Ovary (tissue), 7 donors: ENCODE measurements at regions not wholly inside any gene's neighbourhood (a gene's known extent, or its start where the extent isn't known, plus 50 kb on each side); places are given as distances from the start of the nearest gene placed in this dataset.

Experiments used
- DNase-seq, 5 donors: peaks; one replicate each; pipeline ENCODE4 v3.0.0-alpha.2; 2019 to 2020
- H3K27ac ChIP-seq, 2 donors: fragments of 200-600 bp; one replicate each; pipeline versions ENCODE4 v1.5.1 to v1.8.0; 2019 to 2022
- H3K27me3 ChIP-seq: fragments of 200-600 bp; one replicate; pipeline ENCODE4 v1.8.0; 2022
- H3K36me3 ChIP-seq: fragments of 200-600 bp; sonication (generic); one replicate; pipeline ENCODE4 v1.5.1; 2019
- H3K4me1 ChIP-seq: one replicate; pipeline ENCODE4 v1.8.1; 2013; ENCODE audit warnings: mild to moderate bottlenecking, moderate library complexity; ENCODE audit not compliant: insufficient read depth
- H3K4me3 ChIP-seq: fragments of 200-600 bp; sonication (generic); one replicate; pipeline ENCODE4 v1.5.1; 2017
- H3K9me3 ChIP-seq, 2 donors: fragments of 200-600 bp in 1 of 2; sonication (generic) in 1 of 2; one replicate each; pipeline versions ENCODE4 v1.5.1 to v1.8.1; 2013 to 2019; ENCODE audit warnings: mild to moderate bottlenecking in 1 of 2, moderate library complexity in 1 of 2
- EP300 ChIP-seq: sonication (generic); formaldehyde crosslinking; IDR thresholded peaks from one replicate; pipeline ENCODE4 v1.6.1; 2017; ENCODE audit warnings: antibody characterized with exemption
- POLR2A ChIP-seq: fragments of 450-650 bp; IDR thresholded peaks from one replicate; pipeline ENCODE4 v1.6.1; 2017; ENCODE audit warnings: antibody characterized with exemption, mild to moderate bottlenecking, moderate library complexity
- WGBS, 3 donors: extraction: QIAGEN DNeasy Blood & Tissue Kit in 1 of 3; methylation state at CpG; one replicate each; pipeline versions ENCODE4 v1.1.5 to v1.1.7; 2013 to 2017; 5-methylcytosine and 5-hydroxymethylcytosine counted together
- intact Hi-C, 4 donors: fragments of 100-400 bp; cut with DNase I; formaldehyde crosslinking; loops; one replicate each; pipeline versions ENCODE4 v1.11.0 to v1.15.1; 2022 to 2023
- TF ChIP-seq, protein P1 (sequence below), 3 donors: fragments of 450-650 bp in 2 of 3; fragments of 200-600 bp in 1 of 3; IDR thresholded peaks; one replicate each; pipeline versions ENCODE4 v1.5.1 to v1.8.0; 2016 to 2022; ENCODE audit warnings: antibody characterized with exemption in 3 of 3, mild to moderate bottlenecking in 1 of 3
- donor health status: DM: no; HTN: no; CAD: no; lungs with moderate emphysema.
- donor health status: DM: no; HTN: no; CAD: no.
- donor health status: Bipolar disorder and iron deficiency.
- donor health status: DM: no; HTN: no; CAD: no.
- donor health status: DM: yes; HTN: yes; CAD: no.

DNA sequence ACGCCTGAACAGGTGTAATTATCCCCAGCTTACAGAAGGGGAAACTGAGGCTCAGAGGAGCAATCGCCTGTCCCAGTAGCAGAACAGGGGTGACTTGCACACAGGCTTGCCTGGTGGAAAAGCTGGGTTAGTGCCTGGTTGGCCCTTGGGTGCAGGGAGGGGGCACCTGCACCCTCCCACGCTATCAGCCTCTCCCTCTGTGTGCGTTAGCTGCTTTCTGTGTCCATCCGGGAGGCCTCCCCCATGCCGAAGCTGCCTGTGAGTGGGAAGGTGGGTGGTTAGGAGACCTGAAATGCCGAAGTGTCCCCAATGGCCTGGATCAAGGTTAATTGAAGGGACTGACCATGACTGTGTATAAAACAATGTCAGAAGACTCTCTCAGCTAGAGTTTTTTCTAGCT, 295.0 kb downstream of the ZNF536 start:
- intact Hi-C loops, result loop anchor here in 1 of 4 donors (10.0 kb wide), 1 partner anchor 932 kb away; no protein-coding TSS in a partner anchor
- no peak overlapping the region for H3K27ac ChIP-seq
- no peaks in the 10 kb centered on the region for H3K27me3 ChIP-seq
- 62 to 77% (median 68%) methylated on average over 7 of the region's 7 CpGs for WGBS, 3 donors
- no peaks in the 10 kb centered on the region for H3K36me3 ChIP-seq
- H3K9me3 ChIP-seq, result no peaks in the 10 kb centered on the region
- no peak for TF ChIP-seq POLR2A
- TF ChIP-seq, protein P1, sequence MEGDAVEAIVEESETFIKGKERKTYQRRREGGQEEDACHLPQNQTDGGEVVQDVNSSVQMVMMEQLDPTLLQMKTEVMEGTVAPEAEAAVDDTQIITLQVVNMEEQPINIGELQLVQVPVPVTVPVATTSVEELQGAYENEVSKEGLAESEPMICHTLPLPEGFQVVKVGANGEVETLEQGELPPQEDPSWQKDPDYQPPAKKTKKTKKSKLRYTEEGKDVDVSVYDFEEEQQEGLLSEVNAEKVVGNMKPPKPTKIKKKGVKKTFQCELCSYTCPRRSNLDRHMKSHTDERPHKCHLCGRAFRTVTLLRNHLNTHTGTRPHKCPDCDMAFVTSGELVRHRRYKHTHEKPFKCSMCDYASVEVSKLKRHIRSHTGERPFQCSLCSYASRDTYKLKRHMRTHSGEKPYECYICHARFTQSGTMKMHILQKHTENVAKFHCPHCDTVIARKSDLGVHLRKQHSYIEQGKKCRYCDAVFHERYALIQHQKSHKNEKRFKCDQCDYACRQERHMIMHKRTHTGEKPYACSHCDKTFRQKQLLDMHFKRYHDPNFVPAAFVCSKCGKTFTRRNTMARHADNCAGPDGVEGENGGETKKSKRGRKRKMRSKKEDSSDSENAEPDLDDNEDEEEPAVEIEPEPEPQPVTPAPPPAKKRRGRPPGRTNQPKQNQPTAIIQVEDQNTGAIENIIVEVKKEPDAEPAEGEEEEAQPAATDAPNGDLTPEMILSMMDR (IDR thresholded peaks at IDR 0.05), result no peak
- no peak for TF ChIP-seq EP300
- H3K4me3 ChIP-seq, result no peak overlapping the region
- no peak for DNase-seq
- peaks cover 4% of the 10 kb centered on the region for H3K4me1 ChIP-seq

DNA sequence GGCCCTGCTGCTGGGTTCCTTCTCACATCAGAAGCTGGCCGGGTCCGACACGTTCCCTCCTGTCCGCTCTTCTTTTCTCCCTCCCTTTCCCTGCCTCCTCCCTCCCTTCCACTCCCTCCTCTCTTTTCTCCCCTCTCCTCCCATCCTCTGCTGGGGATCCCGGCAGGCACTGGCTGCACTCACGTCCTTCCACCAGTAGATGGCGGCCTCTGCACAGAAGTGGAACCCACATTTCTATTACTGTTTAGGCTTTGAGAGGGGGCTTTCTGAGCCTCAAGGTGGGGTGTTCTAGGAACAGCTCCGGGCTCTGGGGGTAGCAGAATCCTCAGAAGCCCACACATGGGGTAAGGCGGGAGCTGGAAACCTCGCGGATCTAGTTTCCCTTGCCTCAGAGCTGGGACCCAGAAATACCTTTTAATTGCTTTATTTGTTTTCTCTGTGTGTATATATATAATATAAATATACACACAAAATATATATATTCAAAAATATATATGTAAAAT, 294.2 kb downstream of the ZNF536 start:
- peak in 4 of 5 donors; percentile 50 to 66 (median 56) for DNase-seq
- TF ChIP-seq, protein P1 (IDR thresholded peaks at IDR 0.05), result peak in 2 of 3 donors; percentile 58 to 68
- no peak for TF ChIP-seq POLR2A
- no peak for TF ChIP-seq EP300
- Histone ChIP-seq H3K9me3 (no peaks in the 10 kb centered on the region), H3K27ac (no peak overlapping the region), H3K4me1 (peaks cover 4% of the 10 kb centered on the region), H3K27me3 (no peaks in the 10 kb centered on the region), H3K4me3 (no peak overlapping the region), H3K36me3 (no peaks in the 10 kb centered on the region)
- intact Hi-C loops, result loop anchor here in 1 of 4 donors (10.0 kb wide), 1 partner anchor 932 kb away; no protein-coding TSS in a partner anchor
- WGBS, 3 donors, result 2% methylated on average over 11 of the region's 11 CpGs

DNA sequence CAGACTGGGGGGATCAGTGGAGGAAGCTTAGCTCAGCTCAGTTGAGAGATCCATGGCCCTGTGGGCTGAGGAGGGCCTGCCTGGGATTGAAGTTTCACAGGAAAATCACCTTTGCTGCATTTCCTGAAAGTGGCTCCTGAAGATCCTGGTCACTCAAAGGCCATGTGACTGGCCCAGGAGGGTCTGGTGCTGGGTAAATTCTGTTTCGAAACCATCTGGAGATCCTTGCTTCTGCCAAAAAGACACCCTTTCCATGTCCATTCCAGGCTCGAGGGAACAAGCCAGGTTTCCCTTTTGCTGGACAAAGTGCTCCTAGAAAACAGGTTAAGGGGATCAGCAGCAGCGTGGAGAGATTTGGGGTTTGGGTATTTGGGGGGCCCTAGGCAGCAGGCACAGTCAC, 293.3 kb downstream of the ZNF536 start:
- DNase-seq, result no peak
- H3K27ac ChIP-seq, result no peak overlapping the region
- H3K4me1 ChIP-seq, result peaks cover 4% of the 10 kb centered on the region
- TF ChIP-seq, protein P1 (IDR thresholded peaks at IDR 0.05), result no peak
- TF ChIP-seq POLR2A (no peak), EP300 (no peak)
- intact Hi-C loops, result loop anchor here in 1 of 4 donors (10.0 kb wide), 1 partner anchor 931 kb away; no protein-coding TSS in a partner anchor
- H3K4me3 ChIP-seq, result no peak overlapping the region
- no peaks in the 10 kb centered on the region for H3K27me3 ChIP-seq
- no peaks in the 10 kb centered on the region for H3K36me3 ChIP-seq
- no peaks in the 10 kb centered on the region for H3K9me3 ChIP-seq
- WGBS, 3 donors, result 69 to 77% (median 70%) methylated on average over 3 of the region's 3 CpGs

DNA sequence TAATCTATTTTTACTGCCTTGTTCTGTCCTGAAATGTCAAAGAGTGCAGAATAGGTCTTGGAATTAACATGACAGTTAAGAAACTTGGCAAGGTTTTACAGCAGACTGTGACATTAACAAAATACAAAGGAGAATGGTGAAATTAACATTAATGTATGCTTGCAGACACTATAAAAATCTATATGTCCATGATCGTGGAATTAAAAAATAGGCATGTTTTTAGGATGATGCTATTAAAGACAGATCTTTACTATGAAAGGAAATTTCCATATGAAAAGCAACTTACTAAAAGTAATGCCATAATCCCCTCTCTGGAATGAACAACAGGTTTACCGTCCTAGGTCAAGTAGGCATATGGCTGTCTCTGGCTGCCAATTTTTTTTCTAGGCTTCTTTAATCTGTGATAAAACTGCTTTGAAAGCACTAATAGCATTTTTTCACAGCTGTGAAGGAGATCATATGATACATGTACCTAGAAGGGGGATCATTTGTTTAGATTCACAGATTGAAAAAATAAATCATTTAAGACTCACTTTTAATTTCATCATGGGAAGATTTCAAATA, 291.5 kb downstream of the ZNF536 start:
- Histone ChIP-seq H3K9me3 (no peaks in the 10 kb centered on the region), H3K36me3 (no peaks in the 10 kb centered on the region), H3K27ac (no peak overlapping the region), H3K4me3 (no peak overlapping the region), H3K27me3 (no peaks in the 10 kb centered on the region), H3K4me1 (peaks cover 1% of the 10 kb centered on the region)
- TF ChIP-seq POLR2A (no peak), EP300 (no peak)
- TF ChIP-seq, protein P1 (IDR thresholded peaks at IDR 0.05), result no peak
- DNase-seq, result no peak
- 42 to 46% (median 45%) methylated on average over 2 of the region's 2 CpGs for WGBS, 3 donors
- intact Hi-C loops, result loop anchor here in 1 of 4 donors (10.0 kb wide), 1 partner anchor 929 kb away; no protein-coding TSS in a partner anchor
